Endothelial cell of umbilical vein (primary cell): ENCODE measurements at regions not wholly inside any gene's neighbourhood (a gene's known extent, or its start where the extent isn't known, plus 50 kb on each side); places are given as distances from the start of the nearest gene placed in this dataset.

Source experiments
- BruUV-seq: library from RNA; stranded (reverse); fragments of 400-500 nt; replicated peaks from 2 replicates; lab custom pipeline; 2021; lab: Mats Ljungman, UMichigan
- CTCF ChIA-PET: fragments of 300-600, 350-600 bp; sonication (Branson Sonifier 250); formaldehyde crosslinking; loops from one replicate; lab custom pipeline; 2021; ENCODE audit warnings: antibody characterized with exemption, inconsistent platforms; lab: Charles Lee
- POLR2A ChIA-PET: fragments of 300-600, 350-600 bp; sonication (Branson Sonifier 250); formaldehyde crosslinking; loops from one replicate; lab custom pipeline; 2021; ENCODE audit warnings: antibody characterized with exemption, inconsistent platforms; lab: Charles Lee
- DNase-seq: peaks from one replicate; pipeline ENCODE4 v3.0.0-alpha.2; 2011; ENCODE audit warnings: low read depth, low spot score
- FAIRE-seq: peaks from 2 replicates; lab custom pipeline; 2011; peaks lifted over from hg19 to GRCh38; lab: Jason Lieb, UNC
- H2AFZ ChIP-seq: 2 replicates; pipeline ENCODE4 v1.6.0; 2012; ENCODE audit warnings: low read depth, low read length, control low read depth, inconsistent platforms
- H3K27ac ChIP-seq: 2 replicates; pipeline ENCODE4 v1.5.1; 2011; ENCODE audit warnings: low read depth, mild to moderate bottlenecking, control low read depth, low read length, moderate library complexity; ENCODE audit not compliant: insufficient read depth
- H3K27me3 ChIP-seq, 2 experiments: 2 replicates each; pipeline versions ENCODE4 v1.6.0 to v1.6.1; 2011; ENCODE audit warnings: low read length in 2 of 2, mixed read lengths in 1 of 2; ENCODE audit not compliant: control insufficient read depth in 2 of 2, insufficient read depth in 2 of 2
- H3K36me3 ChIP-seq, 2 experiments: 2 replicates in 1 of 2; 3 replicates in 1 of 2; pipeline ENCODE4 v1.5.1; 2011; ENCODE audit warnings: low read length in 2 of 2, mild to moderate bottlenecking in 1 of 2, moderate library complexity in 1 of 2; ENCODE audit not compliant: control insufficient read depth in 2 of 2, insufficient read depth in 2 of 2; ENCODE audit errors: extremely low read depth in 1 of 2
- H3K4me1 ChIP-seq: 3 replicates; pipeline ENCODE4 v1.5.1; 2011; ENCODE audit warnings: mild to moderate bottlenecking, low read length; ENCODE audit not compliant: control insufficient read depth, insufficient read depth; ENCODE audit errors: extremely low read depth
- H3K4me2 ChIP-seq: 2 replicates; pipeline ENCODE4 v1.6.1; 2011; ENCODE audit warnings: low read length, control low read depth, mixed read lengths; ENCODE audit not compliant: insufficient read depth
- H3K4me3 ChIP-seq, 3 experiments: fragments of 200-600 bp in 1 of 3; sonication (generic), shearing (Covaris generic) in 1 of 3; replicated peaks in 1 of 3; 2 replicates each; pipeline ENCODE4 v1.5.1; 2011 to 2016; ENCODE audit warnings: control low read depth in 3 of 3, low read length in 3 of 3, mild to moderate bottlenecking in 2 of 3, inconsistent platforms in 1 of 3, low read depth in 1 of 3, moderate library complexity in 1 of 3; ENCODE audit not compliant: insufficient read depth in 1 of 3
- H3K79me2 ChIP-seq: 2 replicates; pipeline ENCODE4 v1.6.0; 2012; ENCODE audit warnings: low read length, inconsistent platforms; ENCODE audit not compliant: control insufficient read depth, insufficient read depth
- H3K9ac ChIP-seq: replicated peaks from 2 replicates; pipeline ENCODE3; 2011; ENCODE audit warnings: low read length, control low read depth; ENCODE audit not compliant: insufficient read depth; ENCODE audit errors: extremely low read depth
- H3K9me1 ChIP-seq: replicated peaks from 3 replicates; pipeline ENCODE4 v1.6.0; 2011; ENCODE audit warnings: mild to moderate bottlenecking, low read length; ENCODE audit not compliant: control insufficient read depth, insufficient read depth; ENCODE audit errors: extremely low read depth
- H3K9me3 ChIP-seq: replicated peaks from 2 replicates; pipeline ENCODE4 v1.5.1; 2012; ENCODE audit warnings: low read length, inconsistent platforms; ENCODE audit not compliant: control insufficient read depth, insufficient read depth
- H4K20me1 ChIP-seq: replicated peaks from 2 replicates; pipeline ENCODE3; 2011; ENCODE audit warnings: mild to moderate bottlenecking, low read length; ENCODE audit not compliant: control insufficient read depth, insufficient read depth; ENCODE audit errors: extremely low read depth
- EZH2 ChIP-seq: IDR thresholded peaks from 2 replicates; pipeline ENCODE4 v1.6.1; 2012; ENCODE audit warnings: borderline replicate concordance, low read depth, mild to moderate bottlenecking, moderate library complexity, low read length, inconsistent platforms; ENCODE audit not compliant: severe bottlenecking
- FOS ChIP-seq: IDR thresholded peaks from 2 replicates; pipeline ENCODE4 v1.6.1; 2011; ENCODE audit warnings: mild to moderate bottlenecking, low read length, moderate library complexity, borderline replicate concordance; ENCODE audit not compliant: insufficient read depth
- GATA2 ChIP-seq: IDR thresholded peaks from 2 replicates; pipeline ENCODE4 v1.7.0; 2011; ENCODE audit warnings: low read depth, mild to moderate bottlenecking, moderate library complexity, mixed read lengths, low read length; ENCODE audit not compliant: insufficient read length, insufficient read depth
- JUN ChIP-seq: IDR thresholded peaks from 2 replicates; pipeline ENCODE4 v1.6.1; 2011; ENCODE audit warnings: borderline replicate concordance, low read depth; ENCODE audit not compliant: insufficient read length, insufficient read depth
- MYC ChIP-seq: IDR thresholded peaks from one replicate; pipeline ENCODE4 v1.6.1; 2011; ENCODE audit warnings: mild to moderate bottlenecking, low read depth, low read length
- POLR2A ChIP-seq: IDR thresholded peaks from 2 replicates; pipeline ENCODE4 v1.6.1; 2012; ENCODE audit warnings: low read depth, mild to moderate bottlenecking, control low read depth, low read length
- POLR2AphosphoS5 ChIP-seq: IDR thresholded peaks from 2 replicates; pipeline ENCODE4 v1.6.1; 2012; ENCODE audit warnings: low read depth, mild to moderate bottlenecking, control low read depth, low read length, moderate library complexity; ENCODE audit not compliant: insufficient read depth
- dilution Hi-C: fragments of 300-500 bp; cut with MboI; formaldehyde crosslinking; loops from one replicate; pipeline ENCODE4 v1.15.0; 2019; ENCODE audit warnings: low sequenced_read_pairs; ENCODE audit not compliant: extremely low pct_ligation_motif_present
- intact Hi-C: fragments of 100-400 bp; cut with micrococcal nuclease; formaldehyde crosslinking; loops from one replicate; pipeline ENCODE4 v1.10.0; 2022
- TF ChIP-seq, protein P1 (sequence below), 2 donors: IDR thresholded peaks; 1 replicate in 1 of 2; 2 replicates in 1 of 2; pipeline ENCODE4 v1.5.1; 2011; ENCODE audit warnings: low read length in 2 of 2, mild to moderate bottlenecking in 2 of 2, moderate library complexity in 2 of 2, control low read depth in 1 of 2, inconsistent platforms in 1 of 2, low read depth in 1 of 2; ENCODE audit not compliant: insufficient read depth in 1 of 2; ENCODE audit errors: extremely low read depth in 1 of 2
- TF ChIP-seq, protein P2 (sequence below): IDR thresholded peaks from 2 replicates; pipeline ENCODE4 v1.6.1; 2011; ENCODE audit not compliant: insufficient read depth, insufficient read length

DNA sequence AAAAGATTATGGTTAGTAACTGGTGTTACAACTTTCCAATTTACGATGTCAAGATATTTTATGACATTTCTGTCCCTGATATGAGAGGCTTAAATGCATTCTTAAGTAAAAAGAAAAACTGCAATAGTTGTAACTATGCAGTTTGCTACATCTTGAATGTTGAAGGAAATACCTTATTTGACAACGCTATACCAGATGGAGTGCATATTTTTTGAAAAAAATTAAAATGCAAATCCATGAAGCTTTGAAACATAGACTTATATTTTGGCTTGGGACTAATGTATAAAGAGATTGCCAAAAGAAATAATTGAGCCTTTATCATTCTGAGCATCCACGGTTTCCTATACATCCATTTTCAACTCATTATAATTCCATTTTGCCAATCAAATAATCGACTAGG is 579.4 kb downstream of the TAF11L14 start:
- Histone ChIP-seq H4K20me1 (no peaks in the 10 kb centered on the region), H3K27me3 (no peaks in the 10 kb centered on the region), H2AFZ (no peak overlapping the region), H3K79me2 (no peaks in the 10 kb centered on the region), H3K4me1 (no peaks in the 10 kb centered on the region), H3K36me3 (no peaks in the 10 kb centered on the region), H3K9me3 (peaks cover 1% of the 10 kb centered on the region), H3K9ac (no peak overlapping the region), H3K4me2 (no peak overlapping the region), H3K27ac (no peak overlapping the region), H3K4me3 (no peak overlapping the region), H3K9me1 (no peaks in the 10 kb centered on the region)
- BruUV-seq = no TSS peak
- TF ChIP-seq EZH2 = no peak
- TF ChIP-seq MYC = no peak
- TF ChIP-seq FOS = no peak
- TF ChIP-seq, protein P1, sequence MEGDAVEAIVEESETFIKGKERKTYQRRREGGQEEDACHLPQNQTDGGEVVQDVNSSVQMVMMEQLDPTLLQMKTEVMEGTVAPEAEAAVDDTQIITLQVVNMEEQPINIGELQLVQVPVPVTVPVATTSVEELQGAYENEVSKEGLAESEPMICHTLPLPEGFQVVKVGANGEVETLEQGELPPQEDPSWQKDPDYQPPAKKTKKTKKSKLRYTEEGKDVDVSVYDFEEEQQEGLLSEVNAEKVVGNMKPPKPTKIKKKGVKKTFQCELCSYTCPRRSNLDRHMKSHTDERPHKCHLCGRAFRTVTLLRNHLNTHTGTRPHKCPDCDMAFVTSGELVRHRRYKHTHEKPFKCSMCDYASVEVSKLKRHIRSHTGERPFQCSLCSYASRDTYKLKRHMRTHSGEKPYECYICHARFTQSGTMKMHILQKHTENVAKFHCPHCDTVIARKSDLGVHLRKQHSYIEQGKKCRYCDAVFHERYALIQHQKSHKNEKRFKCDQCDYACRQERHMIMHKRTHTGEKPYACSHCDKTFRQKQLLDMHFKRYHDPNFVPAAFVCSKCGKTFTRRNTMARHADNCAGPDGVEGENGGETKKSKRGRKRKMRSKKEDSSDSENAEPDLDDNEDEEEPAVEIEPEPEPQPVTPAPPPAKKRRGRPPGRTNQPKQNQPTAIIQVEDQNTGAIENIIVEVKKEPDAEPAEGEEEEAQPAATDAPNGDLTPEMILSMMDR (IDR thresholded peaks at IDR 0.05; ENCODE audit: extremely low read depth in 1 of 2, insufficient read depth in 1 of 2, low read depth in 1 of 2, low read length in 2 of 2) = no peak
- TF ChIP-seq, protein P2, sequence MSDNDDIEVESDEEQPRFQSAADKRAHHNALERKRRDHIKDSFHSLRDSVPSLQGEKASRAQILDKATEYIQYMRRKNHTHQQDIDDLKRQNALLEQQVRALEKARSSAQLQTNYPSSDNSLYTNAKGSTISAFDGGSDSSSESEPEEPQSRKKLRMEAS = no peak
- TF ChIP-seq POLR2AphosphoS5 = no peak
- TF ChIP-seq POLR2A = no peak
- no peak for TF ChIP-seq GATA2
- TF ChIP-seq JUN = no peak
- intact Hi-C loops = no loop called here
- dilution Hi-C loops = no loop called here
- POLR2A ChIA-PET = no interaction called here
- FAIRE-seq = no peak
- CTCF ChIA-PET = no interaction called here
- no peak for DNase-seq
